ENCODE measurements at regions not wholly inside any gene's neighbourhood (a gene's known extent, or its start where the extent isn't known, plus 50 kb on each side); places are given as distances from the start of the nearest gene placed in this dataset.

GRCh38 chr5:2148312-2149194, 265.8 kb upstream of the IRX4 start:
- Histone ChIP-seq H3K9me3 (ENCODE audit: control insufficient read depth, low read length) (no peaks in the 10 kb centered on the region), H3K4me1 (ENCODE audit: control insufficient read depth, insufficient read depth, low read length) (no peaks in the 10 kb centered on the region), H3K9ac (ENCODE audit: low read length) (no peak overlapping the region), H3K4me3 (ENCODE audit: low read length) (no peak overlapping the region), H3K27me3 (ENCODE audit: control insufficient read depth, insufficient read depth, low read length) (no peaks in the 10 kb centered on the region), H3K36me3 (ENCODE audit: control insufficient read depth, insufficient read depth, low read length) (no peaks in the 10 kb centered on the region)

- Histone ChIP-seq H3K9me3 (ENCODE audit: control insufficient read depth, low read length) (no peaks in the 10 kb centered on the region), H3K4me3 (ENCODE audit: low read length) (no peak overlapping the region), H3K36me3 (ENCODE audit: control insufficient read depth, insufficient read depth, low read length) (no peaks in the 10 kb centered on the region), H3K9ac (ENCODE audit: low read length) (no peak overlapping the region), H3K4me1 (ENCODE audit: control insufficient read depth, insufficient read depth, low read length) (no peaks in the 10 kb centered on the region), H3K27me3 (ENCODE audit: control insufficient read depth, insufficient read depth, low read length) (no peaks in the 10 kb centered on the region)
Observed at GRCh38 chr5:2147504-2148311, 265.0 kb upstream of the IRX4 start.

- Histone ChIP-seq H3K9me3 (ENCODE audit: control insufficient read depth, low read length) (no peaks in the 10 kb centered on the region), H3K36me3 (ENCODE audit: control insufficient read depth, insufficient read depth, low read length) (no peaks in the 10 kb centered on the region), H3K9ac (ENCODE audit: low read length) (no peak overlapping the region), H3K27me3 (ENCODE audit: control insufficient read depth, insufficient read depth, low read length) (no peaks in the 10 kb centered on the region), H3K4me3 (ENCODE audit: low read length) (no peak overlapping the region), H3K4me1 (ENCODE audit: control insufficient read depth, insufficient read depth, low read length) (no peaks in the 10 kb centered on the region)
Observed at GRCh38 chr5:2143646-2144353, 261.1 kb upstream of the IRX4 start.

- Histone ChIP-seq H3K4me3 (ENCODE audit: low read length) (no peak overlapping the region), H3K4me1 (ENCODE audit: control insufficient read depth, insufficient read depth, low read length) (no peaks in the 10 kb centered on the region), H3K36me3 (ENCODE audit: control insufficient read depth, insufficient read depth, low read length) (no peaks in the 10 kb centered on the region), H3K9ac (ENCODE audit: low read length) (no peak overlapping the region), H3K27me3 (ENCODE audit: control insufficient read depth, insufficient read depth, low read length) (no peaks in the 10 kb centered on the region), H3K9me3 (ENCODE audit: control insufficient read depth, low read length) (no peaks in the 10 kb centered on the region)
Observed at GRCh38 chr5:2143088-2143487, 260.4 kb upstream of the IRX4 start.

DNA sequence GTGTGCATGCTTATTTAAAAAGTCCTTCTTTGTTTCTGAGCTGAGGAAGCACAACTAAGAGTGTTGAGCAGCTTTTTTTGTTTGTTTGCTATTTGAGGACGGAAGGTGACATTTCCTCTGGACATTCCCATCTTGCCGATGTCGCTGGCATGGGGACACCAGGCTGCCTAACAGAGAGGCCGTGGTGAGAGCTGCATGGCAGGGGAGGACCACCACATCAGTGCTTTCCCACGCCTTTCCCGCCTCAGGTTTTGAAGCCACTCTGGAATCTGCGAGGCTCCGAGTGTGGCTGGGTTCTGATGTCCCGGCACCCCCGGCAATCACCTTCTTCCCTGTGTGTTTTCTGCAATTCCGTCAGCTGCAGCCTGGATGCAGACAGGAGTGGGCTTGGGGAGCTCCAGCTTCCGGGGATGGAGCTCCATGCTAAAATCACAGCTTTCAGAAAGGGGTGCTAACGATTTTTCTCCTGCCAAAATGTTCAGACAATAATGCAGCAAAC, 259.8 kb upstream of the IRX4 start:
- Histone ChIP-seq H3K9me3 (ENCODE audit: control insufficient read depth, low read length) (no peaks in the 10 kb centered on the region), H3K27me3 (ENCODE audit: control insufficient read depth, insufficient read depth, low read length) (no peaks in the 10 kb centered on the region), H3K4me1 (ENCODE audit: control insufficient read depth, insufficient read depth, low read length) (no peaks in the 10 kb centered on the region), H3K4me3 (ENCODE audit: low read length) (no peak overlapping the region), H3K36me3 (ENCODE audit: control insufficient read depth, insufficient read depth, low read length) (no peaks in the 10 kb centered on the region), H3K9ac (ENCODE audit: low read length) (no peak overlapping the region)

DNA sequence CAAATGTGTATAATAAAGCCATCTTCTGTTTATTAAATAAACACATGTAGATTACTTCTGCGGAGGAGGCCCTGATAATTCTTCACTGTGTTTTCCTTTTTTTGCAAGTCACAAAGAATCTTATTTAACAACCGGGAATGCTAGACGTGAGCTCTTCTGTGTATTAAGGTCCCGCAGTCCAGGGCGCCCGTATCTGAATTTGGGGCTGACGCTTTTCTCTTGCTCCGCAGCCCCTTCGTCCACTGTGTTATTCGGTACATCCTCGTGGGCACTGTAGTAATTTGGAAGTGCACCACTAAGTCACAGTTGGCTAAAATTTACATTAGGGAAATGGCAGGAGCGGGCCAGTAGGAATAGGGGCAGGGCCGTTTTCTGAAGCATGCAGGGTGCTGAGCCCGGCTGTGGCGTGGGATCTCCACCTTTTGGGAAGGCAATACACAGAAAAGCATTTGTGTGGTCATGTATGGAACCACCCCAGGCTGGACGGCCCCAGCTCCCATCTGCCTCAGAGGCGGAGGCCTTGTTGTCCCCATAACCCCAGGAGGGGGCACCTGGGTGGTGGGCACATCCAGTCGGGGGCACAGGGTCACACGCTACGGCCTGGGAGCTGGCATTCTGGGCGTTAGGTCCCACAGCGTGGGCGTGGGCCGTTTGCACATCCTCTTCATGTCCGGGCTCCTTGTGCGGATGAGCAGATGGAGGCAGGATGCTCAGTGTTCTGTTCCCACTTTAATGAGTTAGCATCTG, 258.7 kb upstream of the IRX4 start:
- no peak overlapping the region for H3K9ac ChIP-seq (ENCODE audit: low read length)
- no peaks in the 10 kb centered on the region for H3K36me3 ChIP-seq (ENCODE audit: control insufficient read depth, insufficient read depth, low read length)
- H3K4me1 ChIP-seq (ENCODE audit: control insufficient read depth, insufficient read depth, low read length): no peaks in the 10 kb centered on the region
- H3K27me3 ChIP-seq (ENCODE audit: control insufficient read depth, insufficient read depth, low read length): no peaks in the 10 kb centered on the region
- H3K4me3 ChIP-seq (ENCODE audit: low read length): no peak overlapping the region
- H3K9me3 ChIP-seq (ENCODE audit: control insufficient read depth, low read length): no peaks in the 10 kb centered on the region

DNA sequence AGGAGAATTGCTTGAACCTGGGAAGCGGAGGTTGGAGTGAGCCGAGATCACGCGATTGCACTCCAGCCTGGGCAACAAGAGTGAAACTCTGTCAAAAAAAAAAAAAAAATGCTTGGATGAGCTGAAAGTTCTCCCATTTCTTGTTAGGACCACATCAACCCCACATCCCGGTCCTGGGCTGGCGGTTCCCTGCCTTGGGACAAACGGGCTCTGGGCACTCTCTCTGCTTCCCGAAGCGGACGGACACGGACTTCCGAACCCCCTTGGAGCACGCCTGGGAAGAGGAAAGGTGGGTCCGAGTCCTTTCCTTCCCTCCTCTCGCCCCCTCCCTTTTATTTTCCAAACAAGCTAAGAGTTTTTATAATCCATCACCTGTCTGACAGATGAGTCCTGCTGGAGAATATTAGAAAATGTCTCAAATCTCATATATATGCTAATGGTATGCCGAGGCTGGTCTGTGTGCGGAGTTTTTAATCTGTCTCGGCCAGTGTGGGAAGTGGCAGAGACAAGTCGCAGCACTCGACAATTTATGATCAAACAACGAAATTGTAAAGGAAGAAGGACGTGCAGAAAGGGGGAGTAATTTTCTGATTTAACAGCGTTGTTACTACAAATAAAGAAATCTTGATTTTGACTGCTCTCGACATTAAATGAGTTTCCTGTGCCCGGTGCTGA, 257.9 kb upstream of the IRX4 start:
- Histone ChIP-seq H3K9me3 (ENCODE audit: control insufficient read depth, low read length) (no peaks in the 10 kb centered on the region), H3K4me3 (ENCODE audit: low read length) (no peak overlapping the region), H3K27me3 (ENCODE audit: control insufficient read depth, insufficient read depth, low read length) (no peaks in the 10 kb centered on the region), H3K4me1 (ENCODE audit: control insufficient read depth, insufficient read depth, low read length) (no peaks in the 10 kb centered on the region), H3K36me3 (ENCODE audit: control insufficient read depth, insufficient read depth, low read length) (no peaks in the 10 kb centered on the region), H3K9ac (ENCODE audit: low read length) (no peak overlapping the region)

DNA sequence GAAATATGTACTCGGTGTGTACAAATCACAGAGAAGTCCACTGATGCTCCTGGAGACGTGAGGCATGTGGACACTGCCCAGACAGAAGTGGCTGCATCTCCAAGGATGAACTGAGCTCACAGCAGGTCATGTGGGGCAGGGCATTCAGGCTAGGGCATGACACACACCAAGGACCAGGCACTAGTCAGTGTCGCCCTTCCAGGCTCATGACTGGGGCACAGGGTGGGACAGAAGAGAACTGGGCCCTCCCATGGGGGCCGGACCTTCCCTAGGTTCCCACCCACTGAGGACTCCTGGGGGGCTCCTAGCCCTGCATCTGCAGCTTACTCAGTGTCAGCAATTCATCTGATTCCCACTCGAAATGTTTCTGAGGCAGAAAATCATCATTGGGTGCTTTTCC, 256.8 kb upstream of the IRX4 start:
- no peaks in the 10 kb centered on the region for H3K36me3 ChIP-seq (ENCODE audit: control insufficient read depth, insufficient read depth, low read length)
- no peak overlapping the region for H3K9ac ChIP-seq (ENCODE audit: low read length)
- H3K4me3 ChIP-seq (ENCODE audit: low read length): no peak overlapping the region
- H3K27me3 ChIP-seq (ENCODE audit: control insufficient read depth, insufficient read depth, low read length): no peaks in the 10 kb centered on the region
- H3K4me1 ChIP-seq (ENCODE audit: control insufficient read depth, insufficient read depth, low read length): no peaks in the 10 kb centered on the region
- no peaks in the 10 kb centered on the region for H3K9me3 ChIP-seq (ENCODE audit: control insufficient read depth, low read length)

DNA sequence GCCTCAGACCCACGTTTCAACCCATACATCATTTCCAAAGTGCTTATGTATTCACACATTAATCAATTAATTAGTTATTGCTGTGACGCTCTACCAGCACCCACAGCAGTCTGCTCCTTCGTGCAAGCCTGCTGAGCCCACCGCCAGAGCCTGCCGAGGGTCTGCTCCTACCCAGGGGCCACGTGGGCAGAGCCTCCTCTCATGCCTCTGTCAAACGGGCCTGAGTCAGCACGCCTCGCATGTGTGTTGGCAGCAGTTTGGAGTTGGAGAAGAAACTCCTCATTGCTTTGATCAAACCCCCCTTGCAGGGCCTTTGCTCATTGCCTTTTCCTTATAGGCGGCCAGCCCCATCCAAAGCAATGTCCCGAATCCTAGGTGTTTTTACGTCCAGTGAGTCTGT, 256.2 kb upstream of the IRX4 start:
- Histone ChIP-seq H3K9ac (ENCODE audit: low read length) (no peak overlapping the region), H3K27me3 (ENCODE audit: control insufficient read depth, insufficient read depth, low read length) (no peaks in the 10 kb centered on the region), H3K36me3 (ENCODE audit: control insufficient read depth, insufficient read depth, low read length) (no peaks in the 10 kb centered on the region), H3K4me3 (ENCODE audit: low read length) (no peak overlapping the region), H3K9me3 (ENCODE audit: control insufficient read depth, low read length) (no peaks in the 10 kb centered on the region), H3K4me1 (ENCODE audit: control insufficient read depth, insufficient read depth, low read length) (no peaks in the 10 kb centered on the region)

GRCh38 chr5:2137444-2138050, 254.8 kb upstream of the IRX4 start:
- Histone ChIP-seq H3K9me3 (ENCODE audit: control insufficient read depth, low read length) (no peaks in the 10 kb centered on the region), H3K4me1 (ENCODE audit: control insufficient read depth, insufficient read depth, low read length) (no peaks in the 10 kb centered on the region), H3K27me3 (ENCODE audit: control insufficient read depth, insufficient read depth, low read length) (no peaks in the 10 kb centered on the region), H3K4me3 (ENCODE audit: low read length) (no peak overlapping the region), H3K9ac (ENCODE audit: low read length) (no peak overlapping the region), H3K36me3 (ENCODE audit: control insufficient read depth, insufficient read depth, low read length) (no peaks in the 10 kb centered on the region)

Data from mucosa of stomach (tissue), 1 donor.